Neural cell (in vitro differentiated cells): ENCODE measurements at regions not wholly inside any gene's neighbourhood (a gene's known extent, or its start where the extent isn't known, plus 50 kb on each side); places are given as distances from the start of the nearest gene placed in this dataset.

Experiments
- EP300 ChIP-seq: fragments of 450-650 bp; conservative IDR thresholded peaks from 2 replicates; pipeline ENCODE4 v1.6.1; 2014; ENCODE audit warnings: antibody characterized with exemption, mild to moderate bottlenecking, moderate library complexity; ENCODE audit not compliant: poor library complexity, severe bottlenecking
- EZH2 ChIP-seq: fragments of 200-600, 300-800 bp; shearing (Covaris generic), sonication (generic); IDR thresholded peaks from 2 replicates; pipeline ENCODE4 v1.6.1; 2014; ENCODE audit warnings: antibody characterized with exemption, low read length, borderline replicate concordance, mild to moderate bottlenecking; ENCODE audit not compliant: insufficient read depth, poor library complexity, severe bottlenecking
- MXI1 ChIP-seq: fragments of 450-650 bp; conservative IDR thresholded peaks from 2 replicates; pipeline ENCODE4 v1.6.1; 2014; ENCODE audit warnings: antibody characterized with exemption, mild to moderate bottlenecking; ENCODE audit not compliant: poor library complexity, severe bottlenecking
- POLR2AphosphoS5 ChIP-seq: IDR thresholded peaks from 2 replicates; pipeline ENCODE4 v1.6.1; 2012
- RAD21 ChIP-seq: fragments of 450-650 bp; conservative IDR thresholded peaks from 2 replicates; pipeline ENCODE4 v1.6.1; 2014; ENCODE audit warnings: antibody characterized with exemption, mild to moderate bottlenecking, moderate library complexity
- SMC3 ChIP-seq: fragments of 450-650 bp; conservative IDR thresholded peaks from 2 replicates; pipeline ENCODE4 v1.6.1; 2014; ENCODE audit warnings: antibody characterized with exemption, mild to moderate bottlenecking, moderate library complexity; ENCODE audit not compliant: poor library complexity
- TAF1 ChIP-seq: IDR thresholded peaks from 2 replicates; pipeline ENCODE4 v1.6.1; 2012; ENCODE audit warnings: low read depth
- TF ChIP-seq, protein P1 (sequence below): fragments of 450-650 bp; IDR thresholded peaks from 2 replicates; pipeline ENCODE4 v1.5.1; 2014; ENCODE audit warnings: antibody characterized with exemption, mild to moderate bottlenecking, moderate library complexity; ENCODE audit not compliant: poor library complexity, severe bottlenecking
- TF ChIP-seq, protein P2 (sequence below): IDR thresholded peaks from 2 replicates; pipeline ENCODE4 v1.6.1; 2012; ENCODE audit warnings: borderline replicate concordance

DNA sequence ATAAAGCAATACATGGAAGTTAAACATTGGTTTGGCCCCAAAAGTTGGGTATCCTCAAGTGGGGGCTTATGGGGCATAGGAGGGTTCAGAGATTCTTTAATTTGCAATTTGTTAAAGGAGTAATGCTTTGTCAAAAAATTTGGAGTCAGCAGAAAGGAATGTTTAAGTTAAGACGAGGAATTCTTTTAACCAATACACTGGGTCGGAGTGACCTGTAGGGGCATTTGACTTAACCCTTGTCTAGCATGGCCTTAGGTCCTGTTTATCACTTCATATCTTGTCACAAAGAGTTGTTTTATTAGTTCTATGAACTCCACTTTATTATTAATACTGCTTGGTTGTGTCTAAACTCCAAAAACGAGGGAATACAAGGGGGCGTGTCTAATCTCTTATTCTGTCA is 656.1 kb upstream of the RORB start:
- TF ChIP-seq, protein P1, sequence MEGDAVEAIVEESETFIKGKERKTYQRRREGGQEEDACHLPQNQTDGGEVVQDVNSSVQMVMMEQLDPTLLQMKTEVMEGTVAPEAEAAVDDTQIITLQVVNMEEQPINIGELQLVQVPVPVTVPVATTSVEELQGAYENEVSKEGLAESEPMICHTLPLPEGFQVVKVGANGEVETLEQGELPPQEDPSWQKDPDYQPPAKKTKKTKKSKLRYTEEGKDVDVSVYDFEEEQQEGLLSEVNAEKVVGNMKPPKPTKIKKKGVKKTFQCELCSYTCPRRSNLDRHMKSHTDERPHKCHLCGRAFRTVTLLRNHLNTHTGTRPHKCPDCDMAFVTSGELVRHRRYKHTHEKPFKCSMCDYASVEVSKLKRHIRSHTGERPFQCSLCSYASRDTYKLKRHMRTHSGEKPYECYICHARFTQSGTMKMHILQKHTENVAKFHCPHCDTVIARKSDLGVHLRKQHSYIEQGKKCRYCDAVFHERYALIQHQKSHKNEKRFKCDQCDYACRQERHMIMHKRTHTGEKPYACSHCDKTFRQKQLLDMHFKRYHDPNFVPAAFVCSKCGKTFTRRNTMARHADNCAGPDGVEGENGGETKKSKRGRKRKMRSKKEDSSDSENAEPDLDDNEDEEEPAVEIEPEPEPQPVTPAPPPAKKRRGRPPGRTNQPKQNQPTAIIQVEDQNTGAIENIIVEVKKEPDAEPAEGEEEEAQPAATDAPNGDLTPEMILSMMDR: no peak
- no peak for TF ChIP-seq POLR2AphosphoS5
- TF ChIP-seq SMC3: no peak
- TF ChIP-seq EP300: no peak
- TF ChIP-seq EZH2: no peak
- TF ChIP-seq, protein P2, sequence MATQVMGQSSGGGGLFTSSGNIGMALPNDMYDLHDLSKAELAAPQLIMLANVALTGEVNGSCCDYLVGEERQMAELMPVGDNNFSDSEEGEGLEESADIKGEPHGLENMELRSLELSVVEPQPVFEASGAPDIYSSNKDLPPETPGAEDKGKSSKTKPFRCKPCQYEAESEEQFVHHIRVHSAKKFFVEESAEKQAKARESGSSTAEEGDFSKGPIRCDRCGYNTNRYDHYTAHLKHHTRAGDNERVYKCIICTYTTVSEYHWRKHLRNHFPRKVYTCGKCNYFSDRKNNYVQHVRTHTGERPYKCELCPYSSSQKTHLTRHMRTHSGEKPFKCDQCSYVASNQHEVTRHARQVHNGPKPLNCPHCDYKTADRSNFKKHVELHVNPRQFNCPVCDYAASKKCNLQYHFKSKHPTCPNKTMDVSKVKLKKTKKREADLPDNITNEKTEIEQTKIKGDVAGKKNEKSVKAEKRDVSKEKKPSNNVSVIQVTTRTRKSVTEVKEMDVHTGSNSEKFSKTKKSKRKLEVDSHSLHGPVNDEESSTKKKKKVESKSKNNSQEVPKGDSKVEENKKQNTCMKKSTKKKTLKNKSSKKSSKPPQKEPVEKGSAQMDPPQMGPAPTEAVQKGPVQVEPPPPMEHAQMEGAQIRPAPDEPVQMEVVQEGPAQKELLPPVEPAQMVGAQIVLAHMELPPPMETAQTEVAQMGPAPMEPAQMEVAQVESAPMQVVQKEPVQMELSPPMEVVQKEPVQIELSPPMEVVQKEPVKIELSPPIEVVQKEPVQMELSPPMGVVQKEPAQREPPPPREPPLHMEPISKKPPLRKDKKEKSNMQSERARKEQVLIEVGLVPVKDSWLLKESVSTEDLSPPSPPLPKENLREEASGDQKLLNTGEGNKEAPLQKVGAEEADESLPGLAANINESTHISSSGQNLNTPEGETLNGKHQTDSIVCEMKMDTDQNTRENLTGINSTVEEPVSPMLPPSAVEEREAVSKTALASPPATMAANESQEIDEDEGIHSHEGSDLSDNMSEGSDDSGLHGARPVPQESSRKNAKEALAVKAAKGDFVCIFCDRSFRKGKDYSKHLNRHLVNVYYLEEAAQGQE: no peak
- TF ChIP-seq RAD21: no peak
- no peak for TF ChIP-seq MXI1
- no peak for TF ChIP-seq TAF1
